NCI-H748 (cell line): ENCODE measurements at regions not wholly inside any gene's neighbourhood (a gene's known extent, or its start where the extent isn't known, plus 50 kb on each side); places are given as distances from the start of the nearest gene placed in this dataset.

Experiments used
- DNase-seq: peaks from one replicate; lab custom pipeline; 2025; ENCODE audit not compliant: unreplicated experiment; lab: John Stamatoyannopoulos, UW

- DNase-seq: no peak
Observed at GRCh38 chr9:16153741-16154140, 600.9 kb downstream of the CCDC171 start.

GRCh38 chr9:16154521-16155078, 601.8 kb downstream of the CCDC171 start:
- DNase-seq: peak; percentile 89

GRCh38 chr9:16155878-16156277, 603.0 kb downstream of the CCDC171 start:
- no peak for DNase-seq

GRCh38 chr9:16157216-16157615, 604.4 kb downstream of the CCDC171 start:
- DNase-seq: no peak

GRCh38 chr9:16157651-16158050, 604.8 kb downstream of the CCDC171 start:
- no peak for DNase-seq

GRCh38 chr9:16158093-16158492, 605.2 kb downstream of the CCDC171 start:
- no peak for DNase-seq

- no peak for DNase-seq
Observed at GRCh38 chr9:16161483-16161882, 608.6 kb downstream of the CCDC171 start.

GRCh38 chr9:16170119-16170518, 617.3 kb downstream of the CCDC171 start:
- no peak for DNase-seq

GRCh38 chr9:16171911-16172310, 619.1 kb downstream of the CCDC171 start:
- no peak for DNase-seq

GRCh38 chr9:16172796-16173195, 620.0 kb downstream of the CCDC171 start:
- DNase-seq: no peak

GRCh38 chr9:16174915-16175314, 622.1 kb downstream of the CCDC171 start:
- no peak for DNase-seq

GRCh38 chr9:16175461-16175860, 622.6 kb downstream of the CCDC171 start:
- no peak for DNase-seq

GRCh38 chr9:16178294-16178693, 625.5 kb downstream of the CCDC171 start:
- no peak for DNase-seq

- DNase-seq: no peak
Observed at GRCh38 chr9:16179566-16179965, 626.7 kb downstream of the CCDC171 start.

- DNase-seq: no peak
Observed at GRCh38 chr9:16180091-16180490, 627.2 kb downstream of the CCDC171 start.

- DNase-seq: no peak
Observed at GRCh38 chr9:16180546-16180945, 627.7 kb downstream of the CCDC171 start.

GRCh38 chr9:16181539-16181938, 628.7 kb downstream of the CCDC171 start:
- no peak for DNase-seq

- DNase-seq: no peak
Observed at GRCh38 chr9:16182784-16183183, 629.9 kb downstream of the CCDC171 start.

GRCh38 chr9:16184964-16185646, 632.3 kb downstream of the CCDC171 start:
- no peak for DNase-seq

- no peak for DNase-seq
Observed at GRCh38 chr9:16191191-16191590, 638.3 kb downstream of the CCDC171 start.

GRCh38 chr9:16191691-16192402, 639.0 kb downstream of the CCDC171 start:
- DNase-seq: peak; percentile 77

GRCh38 chr9:16192403-16193017, 639.7 kb downstream of the CCDC171 start:
- DNase-seq: no peak
